OCI-M2 (cell line): ENCODE measurements at regions not wholly inside any gene's neighbourhood (a gene's known extent, or its start where the extent isn't known, plus 50 kb on each side); places are given as distances from the start of the nearest gene placed in this dataset.

Experiments
- DNase-seq: peaks from one replicate; lab custom pipeline; 2025; ENCODE audit not compliant: unreplicated experiment; lab: John Stamatoyannopoulos, UW

DNA sequence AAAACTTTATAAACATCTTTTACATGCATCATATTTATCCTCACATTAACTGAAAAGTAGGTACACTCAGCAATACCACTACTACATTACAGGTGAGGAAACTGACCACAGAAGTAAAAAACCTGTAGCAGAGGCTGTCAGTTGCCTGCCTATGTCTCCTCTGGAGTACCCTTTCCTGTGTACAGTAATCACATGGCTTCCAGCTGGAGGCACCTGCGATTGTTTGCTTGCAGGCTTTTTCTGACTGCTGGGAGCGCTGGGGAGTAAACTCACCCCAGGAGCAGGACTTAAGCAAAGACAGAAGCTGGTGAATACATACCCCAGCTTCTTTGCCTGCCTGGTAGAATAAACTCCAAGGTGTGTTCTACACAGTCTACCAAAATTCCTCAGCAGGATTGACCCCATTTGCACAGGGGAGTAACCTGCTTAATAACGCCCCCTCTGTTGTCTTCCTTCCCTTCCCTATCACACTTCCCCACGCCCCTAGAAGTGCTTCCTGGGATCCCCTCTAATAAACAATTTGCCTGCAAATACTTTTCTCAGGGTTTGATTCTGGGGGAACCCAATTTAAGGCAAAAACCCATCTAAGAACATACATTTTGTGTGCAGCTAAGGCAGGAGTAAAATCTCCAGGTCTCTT, 138.9 kb downstream of the PTH2R start:
- no peak for DNase-seq

- DNase-seq, result no peak
Observed at GRCh38 chr2:208546107-208546506, 139.5 kb downstream of the PTH2R start.

DNA sequence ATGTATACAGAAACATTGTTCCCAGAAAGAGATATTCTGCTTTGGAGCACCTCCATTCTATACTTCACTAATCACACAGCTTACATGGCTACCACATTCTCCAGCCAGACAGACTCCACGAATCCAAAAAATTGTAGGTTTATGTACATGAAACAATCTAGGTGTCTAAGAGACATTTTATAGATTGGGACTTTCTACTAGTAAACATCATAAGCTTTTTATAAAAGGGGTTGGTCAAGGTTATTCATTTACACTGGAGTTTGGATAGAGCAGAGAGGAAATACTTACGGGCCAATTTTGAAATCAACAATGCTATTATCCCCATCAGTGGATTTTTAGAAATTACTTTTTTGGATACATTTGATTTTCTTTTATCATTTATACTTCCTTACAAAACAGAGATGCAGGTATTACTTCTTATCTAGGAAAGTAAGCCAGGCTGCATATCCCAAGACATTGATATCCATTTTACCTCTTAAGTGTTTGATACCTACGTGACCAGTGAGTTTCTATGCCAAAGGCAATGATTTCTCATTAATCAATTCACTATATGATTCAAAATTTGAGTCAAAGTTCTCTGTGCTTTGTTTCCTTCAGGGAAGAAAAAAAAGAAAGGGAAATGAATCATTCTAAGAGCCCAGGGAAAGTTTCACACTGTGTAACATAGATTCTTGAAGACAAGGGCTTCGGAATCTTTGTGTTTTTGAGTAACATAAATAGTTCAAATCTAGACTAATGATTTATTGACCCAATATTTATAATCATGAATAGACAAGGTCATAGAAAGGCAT, 140.5 kb downstream of the PTH2R start:
- DNase-seq, result no peak

- DNase-seq, result no peak
Observed at GRCh38 chr2:208548700-208549099, 142.1 kb downstream of the PTH2R start.

GRCh38 chr2:208549546-208550158, 143.1 kb downstream of the PTH2R start:
- DNase-seq, result no peak

DNA sequence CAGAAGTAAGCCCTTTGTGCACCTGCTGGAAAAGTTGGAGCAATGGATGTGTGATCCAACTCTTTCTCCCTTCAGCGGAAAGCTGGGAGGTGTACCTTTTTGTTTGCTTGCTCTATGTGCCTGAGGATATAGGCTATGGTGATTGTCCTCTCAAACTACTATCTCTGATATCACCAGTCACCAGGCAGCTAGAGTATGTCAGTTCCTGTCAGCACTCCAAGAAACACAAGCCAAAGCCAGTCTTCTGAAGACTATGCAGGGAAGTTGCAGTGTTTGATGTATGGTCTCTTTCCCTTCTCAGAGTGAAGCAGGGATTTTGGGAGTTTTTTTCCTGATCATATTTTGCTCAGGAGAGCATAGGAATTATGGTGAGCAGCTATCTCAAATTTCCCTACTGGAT, 146.4 kb downstream of the PTH2R start:
- DNase-seq, result no peak

DNA sequence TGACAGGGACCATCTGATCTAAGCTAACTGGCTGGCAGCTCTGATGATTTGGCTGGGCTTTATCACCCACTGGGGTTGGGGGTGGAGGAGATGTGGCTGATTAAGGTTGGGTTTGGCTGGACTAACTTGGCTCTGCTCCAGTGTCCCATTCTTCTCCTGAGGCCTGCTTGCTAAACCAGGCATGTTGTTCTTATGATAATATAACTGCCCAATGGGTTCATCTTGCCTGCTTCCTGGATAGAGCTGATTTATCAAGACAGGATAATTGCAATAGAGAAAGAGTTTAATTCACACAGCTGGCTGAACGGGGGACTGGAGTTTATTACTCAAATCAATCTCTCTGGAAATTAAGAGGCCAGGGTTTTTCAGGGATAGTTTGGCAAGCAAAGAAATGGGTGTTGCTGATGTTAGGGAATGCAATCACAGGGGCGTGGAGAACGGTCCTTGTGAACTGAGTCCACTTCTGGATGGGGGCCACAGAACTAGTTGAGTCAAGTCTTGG, 150.4 kb downstream of the PTH2R start:
- no peak for DNase-seq

GRCh38 chr2:208565690-208566416, 159.3 kb downstream of the PTH2R start:
- no peak for DNase-seq

DNA sequence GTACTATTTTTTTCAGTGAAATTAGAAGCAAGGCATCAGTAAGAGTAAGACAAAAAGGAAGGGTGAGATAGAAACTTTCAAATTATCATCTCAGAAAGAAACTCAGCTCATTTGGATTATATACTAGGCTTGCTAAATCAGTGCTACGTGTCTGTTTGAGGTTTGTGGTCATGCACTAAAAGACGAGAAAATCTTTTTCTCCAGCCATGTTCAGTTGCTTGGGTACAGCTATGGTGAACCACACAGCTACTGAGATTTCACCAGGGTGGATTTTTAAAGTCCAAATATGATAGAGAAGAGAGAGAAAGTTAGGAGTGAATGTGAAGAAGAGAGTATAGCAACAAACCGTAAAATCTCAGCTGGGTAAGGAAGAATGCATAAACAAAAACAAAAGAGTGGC, 161.6 kb downstream of the PTH2R start:
- no peak for DNase-seq

- no peak for DNase-seq
Observed at GRCh38 chr2:208570066-208570465, 163.5 kb downstream of the PTH2R start.

- DNase-seq, result no peak
Observed at GRCh38 chr2:208570851-208571763, 164.5 kb downstream of the PTH2R start.

- peak; percentile 24 for DNase-seq
Observed at GRCh38 chr2:208571764-208572131, 165.2 kb downstream of the PTH2R start.

DNA sequence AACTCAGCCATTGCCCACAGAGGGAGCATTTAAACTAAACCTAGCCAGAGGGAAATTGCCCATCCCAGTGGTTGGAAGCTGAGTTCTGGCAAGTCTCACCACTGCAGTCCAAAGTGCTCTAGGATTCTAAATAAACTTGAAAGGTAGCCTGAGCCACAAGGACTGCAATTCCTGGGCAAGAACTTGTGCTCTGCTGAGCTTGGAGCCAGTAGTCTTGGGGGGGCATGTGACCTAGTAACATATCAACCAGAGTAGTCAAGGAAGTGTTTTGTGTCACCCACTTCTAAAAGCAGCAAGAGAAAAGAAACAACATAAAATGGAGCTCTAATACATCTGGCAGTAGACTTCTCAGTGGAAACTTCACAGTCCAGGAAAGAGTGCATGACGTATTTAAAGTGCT, 167.0 kb downstream of the PTH2R start:
- DNase-seq, result no peak

DNA sequence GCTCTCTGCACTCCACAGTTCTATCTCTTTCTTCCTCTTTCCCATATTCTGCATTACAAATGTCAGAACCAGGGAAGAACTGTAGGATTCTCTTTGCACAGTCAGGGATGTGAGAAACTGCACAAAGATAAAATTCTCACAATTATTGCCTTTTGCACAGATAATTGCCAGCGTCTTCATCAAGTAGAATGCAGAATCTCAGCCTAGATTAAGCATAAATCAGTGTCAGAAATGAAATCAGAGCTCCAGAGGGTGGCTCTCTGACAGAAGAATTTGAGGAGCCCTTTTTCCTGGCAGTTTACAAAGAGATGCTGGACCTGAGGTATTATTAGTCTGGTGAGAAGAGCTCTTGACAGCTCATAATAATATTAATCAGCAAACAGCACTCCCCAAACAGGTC, 173.1 kb downstream of the PTH2R start:
- DNase-seq, result no peak

GRCh38 chr2:208584378-208584985, 177.9 kb downstream of the PTH2R start:
- DNase-seq, result no peak

DNA sequence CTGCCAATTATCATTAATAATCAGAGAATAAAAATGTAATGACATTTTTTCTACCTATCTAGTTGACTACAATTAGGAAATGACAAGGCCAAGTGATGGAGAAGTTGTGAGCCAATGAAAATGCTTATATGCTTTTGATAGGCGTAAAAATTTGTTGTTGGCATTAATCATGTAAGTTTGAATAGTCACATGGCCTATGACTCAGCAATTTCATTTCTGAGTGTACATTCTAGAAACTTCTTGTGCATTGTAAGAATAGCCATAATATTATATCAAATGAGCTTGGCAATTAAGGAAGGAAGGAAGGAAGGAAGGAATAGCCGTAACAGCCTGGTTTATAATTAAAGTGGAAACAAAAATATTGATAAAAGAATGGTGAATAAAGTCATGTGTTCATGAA, 179.9 kb downstream of the PTH2R start:
- DNase-seq, result no peak

GRCh38 chr2:208594642-208595385, 188.2 kb downstream of the PTH2R start:
- no peak for DNase-seq

- DNase-seq, result no peak
Observed at GRCh38 chr2:208595386-208596275, 189.0 kb downstream of the PTH2R start.
